Thoracic aorta (tissue), 2 donors: ENCODE measurements at regions not wholly inside any gene's neighbourhood (a gene's known extent, or its start where the extent isn't known, plus 50 kb on each side); places are given as distances from the start of the nearest gene placed in this dataset.

Experiments used
- ATAC-seq: fragments of 150-250 bp; one replicate; pipeline ENCODE4 v1.8.0; 2017; ENCODE audit warnings: low read depth; ENCODE audit not compliant: insufficient number of reproducible peaks, low FRiP score
- DNase-seq: peaks from one replicate; pipeline ENCODE4 v3.0.0-alpha.2; 2020; ENCODE audit warnings: low spot score
- H3K27ac ChIP-seq, 2 donors: fragments of 200-600 bp; sonication (generic); 1 replicate in 1 of 2; 2 replicates in 1 of 2; pipeline ENCODE4 v1.5.1; 2016; ENCODE audit warnings: mild to moderate bottlenecking in 2 of 2, moderate library complexity in 2 of 2
- H3K27me3 ChIP-seq: fragments of 200-600 bp; sonication (generic); replicated peaks from 2 replicates; pipeline ENCODE4 v1.6.0; 2016; ENCODE audit warnings: mild to moderate bottlenecking; ENCODE audit not compliant: insufficient read depth
- H3K36me3 ChIP-seq: fragments of 200-600 bp; sonication (generic); one replicate; pipeline ENCODE4 v1.5.1; 2016
- H3K4me1 ChIP-seq, 2 donors: fragments of 200-600 bp; sonication (generic); 1 replicate in 1 of 2; 2 replicates in 1 of 2; pipeline versions ENCODE4 v1.5.1 to v1.6.0; 2016; ENCODE audit warnings: low read depth in 2 of 2, mild to moderate bottlenecking in 1 of 2; ENCODE audit not compliant: control insufficient read depth in 1 of 2
- H3K4me3 ChIP-seq: fragments of 200-600 bp; sonication (generic); 2 replicates; pipeline ENCODE4 v1.5.1; 2016; ENCODE audit warnings: mild to moderate bottlenecking
- H3K9me3 ChIP-seq: fragments of 200-600 bp; sonication (generic); 2 replicates; pipeline ENCODE4 v1.5.1; 2016
- CTCF ChIP-seq: fragments of 200-600 bp; sonication (generic); IDR thresholded peaks from one replicate; pipeline ENCODE4 v1.5.1; 2019; ENCODE audit warnings: antibody characterized with exemption

GRCh38 chr5:155943516-155944407, 383.2 kb upstream of the SGCD start:
- no peak for DNase-seq
- peak; percentile 59 for TF ChIP-seq CTCF
- H3K36me3 ChIP-seq = no peaks in the 10 kb centered on the region
- no peaks in the 10 kb centered on the region for H3K27me3 ChIP-seq
- ATAC-seq = no peak
- no peak overlapping the region for H3K4me3 ChIP-seq
- H3K9me3 ChIP-seq = no peaks in the 10 kb centered on the region
- no peaks in the 10 kb centered on the region for H3K4me1 ChIP-seq
- H3K27ac ChIP-seq = no peak overlapping the region

GRCh38 chr5:155947394-155948062, 379.4 kb upstream of the SGCD start:
- ATAC-seq (no peak), DNase-seq (no peak)
- no peak overlapping the region for H3K27ac ChIP-seq
- no peaks in the 10 kb centered on the region for H3K4me1 ChIP-seq
- no peaks in the 10 kb centered on the region for H3K27me3 ChIP-seq
- TF ChIP-seq CTCF = no peak
- no peaks in the 10 kb centered on the region for H3K9me3 ChIP-seq
- H3K4me3 ChIP-seq = no peak overlapping the region
- H3K36me3 ChIP-seq = no peaks in the 10 kb centered on the region

GRCh38 chr5:155948576-155948975, 378.4 kb upstream of the SGCD start:
- Histone ChIP-seq H3K27me3 (no peaks in the 10 kb centered on the region), H3K27ac (no peak overlapping the region), H3K9me3 (no peaks in the 10 kb centered on the region), H3K36me3 (no peaks in the 10 kb centered on the region), H3K4me3 (no peak overlapping the region), H3K4me1 (no peaks in the 10 kb centered on the region)
- DNase-seq (no peak), ATAC-seq (no peak)
- no peak for TF ChIP-seq CTCF

GRCh38 chr5:155952486-155953089, 374.4 kb upstream of the SGCD start:
- H3K36me3 ChIP-seq = no peaks in the 10 kb centered on the region
- H3K4me1 ChIP-seq = no peaks in the 10 kb centered on the region
- DNase-seq (no peak), ATAC-seq (no peak)
- no peak for TF ChIP-seq CTCF
- no peaks in the 10 kb centered on the region for H3K27me3 ChIP-seq
- H3K27ac ChIP-seq = no peak overlapping the region
- no peak overlapping the region for H3K4me3 ChIP-seq
- H3K9me3 ChIP-seq = no peaks in the 10 kb centered on the region

- TF ChIP-seq CTCF = no peak
- Histone ChIP-seq H3K27me3 (no peaks in the 10 kb centered on the region), H3K4me3 (no peak overlapping the region), H3K27ac (no peak overlapping the region), H3K9me3 (no peaks in the 10 kb centered on the region), H3K36me3 (no peaks in the 10 kb centered on the region), H3K4me1 (no peaks in the 10 kb centered on the region)
- ATAC-seq (no peak), DNase-seq (no peak)
These were observed 373.6 kb upstream of the SGCD start for GRCh38 chr5:155953335-155953734.
